Body of pancreas (tissue), 4 donors: ENCODE measurements at regions not wholly inside any gene's neighbourhood (a gene's known extent, or its start where the extent isn't known, plus 50 kb on each side); places are given as distances from the start of the nearest gene placed in this dataset.

Experiments used
- ATAC-seq: fragments of 150-250 bp; one replicate; pipeline ENCODE4 v1.9.1; 2016
- DNase-seq, 4 donors: peaks; one replicate each; pipeline ENCODE4 v3.0.0-alpha.2; 2019
- H3K27ac ChIP-seq, 4 donors: fragments of 200-600 bp; sonication (generic); 1 replicate in 3 of 4; 2 replicates in 1 of 4; pipeline versions ENCODE4 v1.5.1 to v1.6.1; 2016 to 2019; ENCODE audit warnings: mild to moderate bottlenecking in 1 of 4, mixed read lengths in 1 of 4, moderate library complexity in 1 of 4
- H3K27me3 ChIP-seq, 2 donors: fragments of 200-600 bp; sonication (generic); one replicate each; pipeline ENCODE4 v1.6.0; 2016; ENCODE audit warnings: mild to moderate bottlenecking in 1 of 2
- H3K36me3 ChIP-seq, 2 donors: fragments of 200-600 bp; sonication (generic); replicated peaks in 1 of 2; 2 replicates each; pipeline ENCODE4 v1.5.1; 2016; ENCODE audit warnings: low read depth in 2 of 2; ENCODE audit not compliant: insufficient read depth in 1 of 2
- H3K4me1 ChIP-seq: fragments of 200-600 bp; sonication (generic); one replicate; pipeline ENCODE4 v1.6.0; 2016
- H3K4me3 ChIP-seq, 2 donors: fragments of 200-600 bp; sonication (generic); 1 replicate in 1 of 2; 2 replicates in 1 of 2; pipeline ENCODE4 v1.5.1; 2016 to 2019
- H3K9me3 ChIP-seq, 3 donors: fragments of 200-600 bp; sonication (generic); 1 replicate in 2 of 3; 2 replicates in 1 of 3; pipeline ENCODE4 v1.5.1; 2016
- POLR2A ChIP-seq, 3 donors: fragments of 450-650 bp; IDR thresholded peaks; one replicate each; pipeline ENCODE4 v1.6.1; 2016; ENCODE audit warnings: antibody characterized with exemption in 3 of 3, mild to moderate bottlenecking in 2 of 3
- WGBS, 2 donors: methylation state at CpG; one replicate each; pipeline ENCODE4 v1.1.5; 2017; 5-methylcytosine and 5-hydroxymethylcytosine counted together
- intact Hi-C: fragments of 100-400 bp; cut with DNase I; formaldehyde crosslinking; loops from one replicate; pipeline ENCODE4 v1.15.1; 2023
- TF ChIP-seq, protein P1 (sequence below), 7 experiments: fragments of 450-650 bp in 4 of 7; fragments of 200-600 bp in 3 of 7; sonication (generic) in 3 of 7; IDR thresholded peaks; one replicate each; pipeline ENCODE4 v1.5.1; 2016 to 2019; ENCODE audit warnings: antibody characterized with exemption in 7 of 7

DNA sequence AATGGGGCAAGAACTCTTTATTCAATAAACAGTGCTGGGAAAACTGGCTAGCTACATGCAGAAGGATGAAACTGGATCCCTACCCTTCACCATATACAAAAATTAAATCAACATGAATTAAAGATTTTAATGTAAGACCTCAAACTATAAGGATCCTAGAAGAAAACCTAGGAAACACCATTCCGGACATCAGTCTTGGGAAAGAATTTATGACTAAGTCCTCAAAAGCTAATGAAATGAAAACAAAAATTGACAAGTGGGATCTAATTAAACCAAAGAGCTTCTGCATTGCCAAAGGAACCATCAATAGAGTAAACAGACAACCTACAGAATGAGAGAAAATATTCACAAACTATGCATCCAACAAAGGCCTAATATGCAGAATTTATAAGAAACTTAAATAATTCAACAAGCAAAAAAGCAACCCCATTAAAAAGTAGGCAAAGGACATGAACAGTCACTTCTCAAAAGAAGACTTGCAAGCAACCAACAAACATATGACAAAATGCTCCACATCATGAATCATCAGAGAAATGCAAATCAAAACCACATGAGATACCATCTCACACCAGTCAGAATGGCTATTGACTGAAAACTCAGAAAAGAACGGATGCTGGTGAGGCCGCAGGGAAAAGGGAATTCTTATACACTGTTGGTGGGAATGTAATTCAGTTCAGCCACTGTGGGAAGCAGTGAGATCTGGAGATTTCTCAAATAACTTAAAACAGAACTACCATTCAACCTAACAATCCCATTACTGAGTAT is 104.3 kb upstream of the MAP3K1 start:
- DNase-seq, result no peak
- TF ChIP-seq, protein P1, sequence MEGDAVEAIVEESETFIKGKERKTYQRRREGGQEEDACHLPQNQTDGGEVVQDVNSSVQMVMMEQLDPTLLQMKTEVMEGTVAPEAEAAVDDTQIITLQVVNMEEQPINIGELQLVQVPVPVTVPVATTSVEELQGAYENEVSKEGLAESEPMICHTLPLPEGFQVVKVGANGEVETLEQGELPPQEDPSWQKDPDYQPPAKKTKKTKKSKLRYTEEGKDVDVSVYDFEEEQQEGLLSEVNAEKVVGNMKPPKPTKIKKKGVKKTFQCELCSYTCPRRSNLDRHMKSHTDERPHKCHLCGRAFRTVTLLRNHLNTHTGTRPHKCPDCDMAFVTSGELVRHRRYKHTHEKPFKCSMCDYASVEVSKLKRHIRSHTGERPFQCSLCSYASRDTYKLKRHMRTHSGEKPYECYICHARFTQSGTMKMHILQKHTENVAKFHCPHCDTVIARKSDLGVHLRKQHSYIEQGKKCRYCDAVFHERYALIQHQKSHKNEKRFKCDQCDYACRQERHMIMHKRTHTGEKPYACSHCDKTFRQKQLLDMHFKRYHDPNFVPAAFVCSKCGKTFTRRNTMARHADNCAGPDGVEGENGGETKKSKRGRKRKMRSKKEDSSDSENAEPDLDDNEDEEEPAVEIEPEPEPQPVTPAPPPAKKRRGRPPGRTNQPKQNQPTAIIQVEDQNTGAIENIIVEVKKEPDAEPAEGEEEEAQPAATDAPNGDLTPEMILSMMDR (IDR thresholded peaks at IDR 0.05), result no peak
- TF ChIP-seq POLR2A (IDR thresholded peaks at IDR 0.05), result no peak
- intact Hi-C loops, result no loop called here
- peaks cover 13% of the 10 kb centered on the region for H3K4me1 ChIP-seq
- no peak overlapping the region for H3K4me3 ChIP-seq
- no peaks in the 10 kb centered on the region for H3K9me3 ChIP-seq
- no peaks in the 10 kb centered on the region for H3K27me3 ChIP-seq
- WGBS, 2 donors, result 94 to 96% methylated on average over 3 of the region's 3 CpGs
- H3K36me3 ChIP-seq, result no peaks in the 10 kb centered on the region
- no peak overlapping the region for H3K27ac ChIP-seq
- no peak for ATAC-seq

DNA sequence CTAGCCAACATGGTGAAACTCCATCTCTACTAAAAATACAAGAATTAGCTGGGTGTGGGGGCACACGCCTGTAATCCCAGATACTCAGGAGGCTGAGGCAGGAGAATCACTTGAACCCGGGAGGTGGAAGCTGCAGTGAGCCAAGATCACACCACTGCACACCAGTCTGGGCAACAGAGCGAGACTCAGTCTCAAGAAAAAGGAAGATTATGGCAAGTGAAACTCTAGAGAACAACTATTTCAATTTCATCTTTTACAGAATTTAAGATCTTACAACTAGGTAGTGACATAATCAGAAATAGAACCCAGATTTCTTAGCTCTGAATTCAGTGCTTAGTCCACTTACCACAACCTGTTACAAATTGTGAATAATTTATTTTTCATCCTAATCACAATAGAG is 108.8 kb upstream of the MAP3K1 start:
- peaks cover 15% of the 10 kb centered on the region for H3K4me1 ChIP-seq
- intact Hi-C loops, result no loop called here
- H3K9me3 ChIP-seq, result no peaks in the 10 kb centered on the region
- no peaks in the 10 kb centered on the region for H3K36me3 ChIP-seq
- DNase-seq, result no peak
- TF ChIP-seq, protein P1 (IDR thresholded peaks at IDR 0.05), result no peak
- TF ChIP-seq POLR2A (IDR thresholded peaks at IDR 0.05), result no peak
- 85 to 92% methylated on average over 3 of the region's 3 CpGs for WGBS, 2 donors
- H3K27ac ChIP-seq, result no peak overlapping the region
- H3K4me3 ChIP-seq, result no peak overlapping the region
- ATAC-seq, result no peak
- H3K27me3 ChIP-seq, result no peaks in the 10 kb centered on the region

DNA sequence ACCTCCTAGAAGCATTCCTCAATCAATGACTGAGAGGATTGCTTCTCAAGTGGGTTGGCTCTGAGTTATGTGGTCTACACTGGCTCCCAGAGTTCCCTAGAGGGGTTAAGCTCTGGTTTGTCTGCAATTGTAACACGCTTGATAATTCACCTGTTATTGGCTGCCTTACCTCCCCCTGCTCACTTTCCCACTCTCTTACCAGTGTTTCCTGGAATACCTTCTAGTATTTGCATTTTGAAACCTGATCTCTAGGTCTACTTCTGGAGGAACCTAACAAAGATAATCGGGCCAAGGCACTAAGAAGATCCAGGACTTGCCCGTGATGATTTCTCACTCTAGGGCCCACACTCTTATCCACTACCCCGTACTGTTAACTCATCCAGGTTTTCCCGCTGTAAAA is 110.1 kb upstream of the MAP3K1 start:
- Histone ChIP-seq H3K27ac (no peak overlapping the region), H3K4me1 (peaks cover 15% of the 10 kb centered on the region), H3K27me3 (no peaks in the 10 kb centered on the region), H3K9me3 (no peaks in the 10 kb centered on the region), H3K4me3 (no peak overlapping the region), H3K36me3 (no peaks in the 10 kb centered on the region)
- TF ChIP-seq, protein P1 (IDR thresholded peaks at IDR 0.05), result no peak
- TF ChIP-seq POLR2A (IDR thresholded peaks at IDR 0.05), result no peak
- 31 to 32% methylated on average over 5 of the region's 5 CpGs for WGBS, 2 donors
- intact Hi-C loops, result no loop called here
- peak in 2 of 4 donors; percentile 19 to 29 for DNase-seq
- ATAC-seq, result peak; percentile 60

DNA sequence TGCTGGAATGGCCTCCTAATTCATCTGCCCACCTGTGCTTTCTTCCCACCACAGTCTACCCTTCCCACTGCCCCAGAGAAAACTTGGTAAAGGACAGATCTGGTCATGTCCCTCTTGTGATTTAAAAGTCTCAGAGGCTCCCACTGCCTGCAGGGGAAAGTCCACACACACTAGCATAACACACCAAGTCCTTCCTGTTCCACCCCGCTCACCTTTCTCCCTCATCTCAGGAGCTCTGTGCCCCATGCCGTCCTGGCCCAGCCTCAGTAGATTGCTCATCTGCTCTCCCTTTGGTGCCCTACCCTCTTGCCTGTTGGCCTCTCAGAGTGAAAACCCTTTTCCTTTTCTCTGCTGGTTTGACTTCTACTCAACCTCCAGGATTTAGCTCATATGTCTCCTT is 111.4 kb upstream of the MAP3K1 start:
- Histone ChIP-seq H3K27me3 (no peaks in the 10 kb centered on the region), H3K4me3 (no peak overlapping the region), H3K27ac (no peak overlapping the region), H3K36me3 (no peaks in the 10 kb centered on the region), H3K4me1 (peaks cover 19% of the 10 kb centered on the region), H3K9me3 (no peaks in the 10 kb centered on the region)
- DNase-seq, result no peak
- 97% methylated on average over 2 of the region's 2 CpGs for WGBS, 2 donors
- intact Hi-C loops, result no loop called here
- ATAC-seq, result no peak
- TF ChIP-seq POLR2A (IDR thresholded peaks at IDR 0.05), result no peak
- TF ChIP-seq, protein P1 (IDR thresholded peaks at IDR 0.05), result no peak

DNA sequence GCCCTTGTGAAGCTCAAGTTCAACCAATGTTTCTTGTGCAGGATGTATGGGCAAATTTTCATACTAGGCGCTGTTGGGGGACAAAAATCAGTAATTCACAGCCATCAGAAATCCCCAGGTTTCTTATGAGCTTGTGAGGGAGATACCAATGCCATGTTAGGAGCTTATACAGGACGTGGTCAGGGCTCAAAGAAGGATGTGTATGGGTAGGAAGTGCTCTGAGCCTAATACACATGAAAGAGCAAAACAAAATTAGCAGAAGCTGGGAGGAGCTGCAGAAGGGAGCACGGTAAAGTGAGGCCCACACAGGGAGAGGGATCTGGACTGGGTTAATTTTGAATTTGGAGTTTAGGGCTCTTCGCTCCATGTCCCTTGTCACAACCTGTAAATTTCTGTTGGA is 114.6 kb upstream of the MAP3K1 start:
- ATAC-seq (no peak), DNase-seq (no peak)
- intact Hi-C loops, result no loop called here
- peaks cover 28% of the 10 kb centered on the region for H3K4me1 ChIP-seq
- no peaks in the 10 kb centered on the region for H3K27me3 ChIP-seq
- no peak overlapping the region for H3K4me3 ChIP-seq
- no peak overlapping the region for H3K27ac ChIP-seq
- H3K36me3 ChIP-seq, result no peaks in the 10 kb centered on the region
- H3K9me3 ChIP-seq, result no peaks in the 10 kb centered on the region
- no peak for TF ChIP-seq POLR2A (IDR thresholded peaks at IDR 0.05)
- WGBS, 2 donors, result 85 to 90% methylated on average over 4 of the region's 4 CpGs
